GM21737 (cell line): ENCODE measurements at regions not wholly inside any gene's neighbourhood (a gene's known extent, or its start where the extent isn't known, plus 50 kb on each side); places are given as distances from the start of the nearest gene placed in this dataset.

Source experiments
- ATAC-seq: cut with Tn5 transposase; IDR thresholded peaks from one replicate; pipeline ENCODE4 v1.9.1; 2021; ENCODE audit warnings: mild to moderate bottlenecking, moderate library complexity; ENCODE audit not compliant: unreplicated experiment

GRCh38 chr2:14197293-14197692, 435.2 kb upstream of the LRATD1 start:
- ATAC-seq = no peak

GRCh38 chr2:14199040-14199439, 433.5 kb upstream of the LRATD1 start:
- ATAC-seq = no peak

- no peak for ATAC-seq
Measured at GRCh38 chr2:14219306-14219705, 413.2 kb upstream of the LRATD1 start.

GRCh38 chr2:14220101-14220500, 412.4 kb upstream of the LRATD1 start:
- no peak for ATAC-seq

GRCh38 chr2:14221466-14221865, 411.1 kb upstream of the LRATD1 start:
- ATAC-seq = no peak

GRCh38 chr2:14223576-14223975, 408.9 kb upstream of the LRATD1 start:
- ATAC-seq = no peak

GRCh38 chr2:14231391-14231898, 401.1 kb upstream of the LRATD1 start:
- ATAC-seq = no peak

GRCh38 chr2:14232217-14232616, 400.3 kb upstream of the LRATD1 start:
- no peak for ATAC-seq

- no peak for ATAC-seq
Measured at GRCh38 chr2:14234911-14235310, 397.6 kb upstream of the LRATD1 start.

GRCh38 chr2:14235667-14236066, 396.9 kb upstream of the LRATD1 start:
- no peak for ATAC-seq

GRCh38 chr2:14237902-14238301, 394.6 kb upstream of the LRATD1 start:
- no peak for ATAC-seq

GRCh38 chr2:14239605-14240004, 392.9 kb upstream of the LRATD1 start:
- no peak for ATAC-seq

GRCh38 chr2:14240868-14241267, 391.6 kb upstream of the LRATD1 start:
- no peak for ATAC-seq

GRCh38 chr2:14245901-14246300, 386.6 kb upstream of the LRATD1 start:
- no peak for ATAC-seq

GRCh38 chr2:14255135-14255820, 377.2 kb upstream of the LRATD1 start:
- ATAC-seq = no peak

GRCh38 chr2:14256890-14257289, 375.6 kb upstream of the LRATD1 start:
- ATAC-seq = no peak

- ATAC-seq = no peak
Measured at GRCh38 chr2:14257801-14258507, 374.6 kb upstream of the LRATD1 start.

GRCh38 chr2:14261771-14262170, 370.7 kb upstream of the LRATD1 start:
- no peak for ATAC-seq

GRCh38 chr2:14263053-14263452, 369.5 kb upstream of the LRATD1 start:
- ATAC-seq = no peak

- no peak for ATAC-seq
Measured at GRCh38 chr2:14270036-14270582, 362.4 kb upstream of the LRATD1 start.

- ATAC-seq = no peak
Measured at GRCh38 chr2:14272396-14273075, 360.0 kb upstream of the LRATD1 start.

GRCh38 chr2:14273650-14274049, 358.9 kb upstream of the LRATD1 start:
- no peak for ATAC-seq
